Colonic mucosa (tissue), 4 donors: ENCODE measurements at regions not wholly inside any gene's neighbourhood (a gene's known extent, or its start where the extent isn't known, plus 50 kb on each side); places are given as distances from the start of the nearest gene placed in this dataset.

Source experiments
- DNase-seq: peaks from one replicate; pipeline ENCODE4 v3.0.0-alpha.2; 2020
- H3K27ac ChIP-seq: fragments of 200-600 bp; one replicate; pipeline ENCODE4 v1.8.0; 2021
- H3K27me3 ChIP-seq: fragments of 200-600 bp; one replicate; pipeline ENCODE4 v1.8.0; 2021
- H3K36me3 ChIP-seq: fragments of 200-600 bp; one replicate; pipeline ENCODE4 v1.8.0; 2021
- H3K4me1 ChIP-seq: fragments of 200-600 bp; one replicate; pipeline ENCODE4 v1.8.0; 2021; ENCODE audit warnings: mild to moderate bottlenecking
- H3K4me3 ChIP-seq: fragments of 200-600 bp; one replicate; pipeline ENCODE4 v1.8.0; 2021
- H3K9ac ChIP-seq, 2 donors: one replicate each; pipeline ENCODE4 v1.7.0; 2013; ENCODE audit warnings: control low read depth in 2 of 2, low read depth in 2 of 2, low read length in 2 of 2
- H3K9me3 ChIP-seq: fragments of 200-600 bp; one replicate; pipeline ENCODE4 v1.8.0; 2021
- CTCF ChIP-seq: fragments of 200-600 bp; IDR thresholded peaks from one replicate; pipeline ENCODE4 v1.8.0; 2022; ENCODE audit warnings: antibody characterized with exemption, mild to moderate bottlenecking
- intact Hi-C: fragments of 100-400 bp; cut with DNase I; formaldehyde crosslinking; loops from one replicate; pipeline ENCODE4 v1.14.1; 2022
- donor health status: healthy.
- donor health status: DM: no; HTN: no; CAD: no.
- donor health status: DM: no; HTN: no; CAD: no.

GRCh38 chr6:114995526-114995925 lies 652.7 kb upstream of the HS3ST5 start:
- H3K9ac ChIP-seq, result no peak overlapping the region
- intact Hi-C loops, result no loop called here
- no peaks in the 10 kb centered on the region for H3K9me3 ChIP-seq
- H3K27me3 ChIP-seq, result no peaks in the 10 kb centered on the region
- no peak for TF ChIP-seq CTCF
- H3K27ac ChIP-seq, result no peak overlapping the region
- no peaks in the 10 kb centered on the region for H3K4me1 ChIP-seq
- no peak for DNase-seq
- no peak overlapping the region for H3K4me3 ChIP-seq
- H3K36me3 ChIP-seq, result no peaks in the 10 kb centered on the region

- TF ChIP-seq CTCF, result no peak
- DNase-seq, result no peak
- intact Hi-C loops, result no loop called here
These were observed 646.6 kb upstream of the HS3ST5 start for GRCh38 chr6:114989279-114989964.

GRCh38 chr6:114987281-114987680 lies 644.5 kb upstream of the HS3ST5 start:
- TF ChIP-seq CTCF, result no peak
- intact Hi-C loops, result no loop called here
- H3K4me1 ChIP-seq, result no peaks in the 10 kb centered on the region
- no peak overlapping the region for H3K9ac ChIP-seq
- no peak for DNase-seq
- H3K36me3 ChIP-seq, result no peaks in the 10 kb centered on the region
- no peak overlapping the region for H3K4me3 ChIP-seq
- H3K27ac ChIP-seq, result no peak overlapping the region
- no peaks in the 10 kb centered on the region for H3K9me3 ChIP-seq
- no peaks in the 10 kb centered on the region for H3K27me3 ChIP-seq

More at GRCh38 chr6:114989279-114989964, 646.6 kb upstream of the HS3ST5 start:
- Histone ChIP-seq H3K27me3 (no peaks in the 10 kb centered on the region), H3K9me3 (no peaks in the 10 kb centered on the region), H3K36me3 (no peaks in the 10 kb centered on the region), H3K9ac (no peak overlapping the region), H3K4me3 (no peak overlapping the region), H3K4me1 (no peaks in the 10 kb centered on the region), H3K27ac (no peak overlapping the region)

- H3K9me3 ChIP-seq, result no peaks in the 10 kb centered on the region
- no peak for TF ChIP-seq CTCF
- H3K4me1 ChIP-seq, result no peaks in the 10 kb centered on the region
- H3K27ac ChIP-seq, result no peak overlapping the region
- no peak overlapping the region for H3K9ac ChIP-seq
- DNase-seq, result no peak
- H3K36me3 ChIP-seq, result no peaks in the 10 kb centered on the region
- no peak overlapping the region for H3K4me3 ChIP-seq
- no peaks in the 10 kb centered on the region for H3K27me3 ChIP-seq
- intact Hi-C loops, result no loop called here
These were observed 612.5 kb upstream of the HS3ST5 start for GRCh38 chr6:114955363-114955762.

- H3K27ac ChIP-seq, result no peak overlapping the region
These were observed 609.4 kb upstream of the HS3ST5 start for GRCh38 chr6:114952229-114952628.

More at GRCh38 chr6:114952229-114952628, 609.4 kb upstream of the HS3ST5 start:
- no peak overlapping the region for H3K4me3 ChIP-seq
- H3K4me1 ChIP-seq, result no peaks in the 10 kb centered on the region
- intact Hi-C loops, result no loop called here
- H3K9me3 ChIP-seq, result no peaks in the 10 kb centered on the region
- H3K9ac ChIP-seq, result no peak overlapping the region
- H3K27me3 ChIP-seq, result no peaks in the 10 kb centered on the region
- TF ChIP-seq CTCF, result no peak
- no peak for DNase-seq
- no peaks in the 10 kb centered on the region for H3K36me3 ChIP-seq
